IMR-90 (cell line): ENCODE measurements at regions not wholly inside any gene's neighbourhood (a gene's known extent, or its start where the extent isn't known, plus 50 kb on each side); places are given as distances from the start of the nearest gene placed in this dataset.

Experiments
- ATAC-seq: fragments of 200-7000 bp; cut with Tn5 transposase; 2 replicates; pipeline ENCODE4 v1.9.1; 2020; ENCODE audit warnings: low read depth, mild to moderate bottlenecking, moderate library complexity
- BruUV-seq: library from RNA; stranded (reverse); fragments of 400-500 nt; replicated peaks from 2 replicates; lab custom pipeline; 2021; lab: Mats Ljungman, UMichigan
- CTCF ChIA-PET: fragments of 300-600 bp; formaldehyde crosslinking; extraction: SDS; loops from one replicate; lab custom pipeline; 2021; ENCODE audit warnings: antibody characterized with exemption; lab: Yijun Ruan, JAX
- POLR2A ChIA-PET: fragments of 300-600 bp; sonication (Branson Sonifier 250); formaldehyde crosslinking; loops from one replicate; lab custom pipeline; 2022; ENCODE audit warnings: antibody characterized with exemption; ENCODE audit not compliant: unreplicated experiment; lab: Charles Lee
- DNase-seq: peaks from one replicate; pipeline ENCODE4 v3.0.0; 2013
- H2AFZ ChIP-seq: replicated peaks from 2 replicates; pipeline ENCODE3; 2013; ENCODE audit warnings: low read length, mild to moderate bottlenecking; ENCODE audit not compliant: poor library complexity
- H2AK5ac ChIP-seq: 2 replicates; pipeline ENCODE4 v1.6.1; 2013; ENCODE audit warnings: low read depth, low read length, inconsistent platforms
- H2AK9ac ChIP-seq: replicated peaks from 2 replicates; pipeline ENCODE3; 2013; ENCODE audit warnings: mild to moderate bottlenecking, low read depth, low read length, moderate library complexity; ENCODE audit not compliant: poor library complexity
- H2BK120ac ChIP-seq: 2 replicates; pipeline ENCODE4 v1.6.1; 2013; ENCODE audit warnings: low read depth, low read length, inconsistent platforms
- H2BK15ac ChIP-seq: 3 replicates; pipeline ENCODE4 v1.6.1; 2013; ENCODE audit warnings: low read depth, low read length, inconsistent platforms
- H2BK20ac ChIP-seq: 2 replicates; pipeline ENCODE4 v1.6.1; 2013; ENCODE audit warnings: low read depth, mild to moderate bottlenecking, inconsistent platforms, low read length, moderate library complexity
- H2BK5ac ChIP-seq: 2 replicates; pipeline ENCODE4 v1.6.1; 2013; ENCODE audit warnings: mild to moderate bottlenecking, low read depth, low read length, inconsistent platforms; ENCODE audit not compliant: poor library complexity, severe bottlenecking
- H3K14ac ChIP-seq: replicated peaks from 2 replicates; pipeline ENCODE4 v1.6.1; 2013; ENCODE audit warnings: low read depth, low read length, inconsistent platforms
- H3K18ac ChIP-seq: 2 replicates; pipeline ENCODE4 v1.6.1; 2013; ENCODE audit warnings: low read depth, low read length, control low read depth
- H3K23ac ChIP-seq: 2 replicates; pipeline ENCODE4 v1.6.1; 2013; ENCODE audit warnings: low read depth, low read length, inconsistent platforms
- H3K27ac ChIP-seq: 2 replicates; pipeline ENCODE4 v1.5.1; 2013; ENCODE audit warnings: mild to moderate bottlenecking, control low read depth, low read length; ENCODE audit not compliant: insufficient read depth
- H3K27me3 ChIP-seq: 2 replicates; pipeline ENCODE4 v1.6.1; 2013; ENCODE audit warnings: low read length; ENCODE audit not compliant: control insufficient read depth, insufficient read depth
- H3K36me3 ChIP-seq: 2 replicates; pipeline ENCODE4 v1.6.1; 2013; ENCODE audit warnings: low read length, mixed read lengths; ENCODE audit not compliant: control insufficient read depth, insufficient read depth
- H3K4ac ChIP-seq: 2 replicates; pipeline ENCODE4 v1.6.1; 2013; ENCODE audit warnings: low read depth, low read length, inconsistent platforms
- H3K4me1 ChIP-seq: 2 replicates; pipeline ENCODE4 v1.6.1; 2013; ENCODE audit warnings: low read length, mixed read lengths; ENCODE audit not compliant: control insufficient read depth, insufficient read depth
- H3K4me2 ChIP-seq: 2 replicates; pipeline ENCODE4 v1.6.1; 2013; ENCODE audit warnings: low read depth, mild to moderate bottlenecking, control low read depth, low read length, moderate library complexity
- H3K4me3 ChIP-seq: 2 replicates; pipeline ENCODE4 v1.5.1; 2013; ENCODE audit warnings: low read depth, mild to moderate bottlenecking, control low read depth, low read length, moderate library complexity; ENCODE audit not compliant: insufficient read depth
- H3K56ac ChIP-seq: 2 replicates; pipeline ENCODE4 v1.6.1; 2013; ENCODE audit warnings: low read length, inconsistent platforms; ENCODE audit not compliant: insufficient read depth; ENCODE audit errors: extremely low read depth
- H3K79me1 ChIP-seq, 2 experiments: 2 replicates each; pipeline ENCODE4 v1.6.1; 2013; ENCODE audit warnings: low read length in 2 of 2, inconsistent platforms in 1 of 2, low read depth in 1 of 2
- H3K9ac ChIP-seq: 2 replicates; pipeline ENCODE4 v1.6.1; 2013; ENCODE audit warnings: low read depth, low read length, control low read depth
- H3K9me1 ChIP-seq: 2 replicates; pipeline ENCODE4 v1.6.1; 2013; ENCODE audit warnings: low read length, inconsistent platforms; ENCODE audit not compliant: insufficient read depth
- H3K9me3 ChIP-seq: 2 replicates; pipeline ENCODE4 v1.6.1; 2013; ENCODE audit warnings: low read length; ENCODE audit not compliant: control insufficient read depth, insufficient read depth
- H4K20me1 ChIP-seq: 2 replicates; pipeline ENCODE4 v1.6.1; 2013; ENCODE audit warnings: low read length, inconsistent platforms; ENCODE audit not compliant: insufficient read depth
- H4K5ac ChIP-seq: 2 replicates; pipeline ENCODE4 v1.6.1; 2013; ENCODE audit warnings: mild to moderate bottlenecking, low read depth, low read length, control low read depth
- H4K8ac ChIP-seq, 2 experiments: 2 replicates each; pipeline ENCODE4 v1.6.1; 2013; ENCODE audit warnings: low read depth in 2 of 2, low read length in 2 of 2, control low read depth in 1 of 2, inconsistent platforms in 1 of 2
- H4K91ac ChIP-seq: 2 replicates; pipeline ENCODE4 v1.6.1; 2013; ENCODE audit warnings: low read depth, low read length, inconsistent platforms; ENCODE audit not compliant: insufficient read depth
- BHLHE40 ChIP-seq: fragments of 150-350 bp; IDR thresholded peaks from 2 replicates; pipeline ENCODE4 v1.6.1; 2016; ENCODE audit warnings: mild to moderate bottlenecking, low read depth, low read length
- CEBPB ChIP-seq: IDR thresholded peaks from 2 replicates; pipeline ENCODE4 v1.6.1; 2012; ENCODE audit warnings: low read depth, low read length, improper control_type of control experiment
- CHD1 ChIP-seq: IDR thresholded peaks from 2 replicates; pipeline ENCODE4 v1.6.1; 2012; ENCODE audit warnings: low read depth, low read length, improper control_type of control experiment
- CTCF ChIP-seq: conservative IDR thresholded peaks from 2 replicates; pipeline ENCODE4 v1.5.1; 2012; ENCODE audit warnings: mild to moderate bottlenecking, low read depth, low read length, improper control_type of control experiment
- ELK1 ChIP-seq: fragments of 150-350 bp; IDR thresholded peaks from 2 replicates; pipeline ENCODE4 v1.6.1; 2016; ENCODE audit warnings: low read depth, mild to moderate bottlenecking, low read length, moderate library complexity, borderline replicate concordance
- FOS ChIP-seq: fragments of 150-350 bp; IDR thresholded peaks from 2 replicates; pipeline ENCODE4 v1.6.1; 2016; ENCODE audit warnings: low read depth, low read length
- MAFK ChIP-seq: IDR thresholded peaks from 2 replicates; pipeline ENCODE4 v1.6.1; 2012; ENCODE audit warnings: low read depth, low read length, improper control_type of control experiment
- MAZ ChIP-seq: IDR thresholded peaks from 2 replicates; pipeline ENCODE4 v1.6.1; 2012; ENCODE audit warnings: low read depth, mild to moderate bottlenecking, low read length, improper control_type of control experiment, moderate library complexity, borderline replicate concordance
- MXI1 ChIP-seq: IDR thresholded peaks from 2 replicates; pipeline ENCODE4 v1.6.1; 2012; ENCODE audit warnings: low read depth, mild to moderate bottlenecking, low read length, moderate library complexity, borderline replicate concordance
- NFE2L2 ChIP-seq: fragments of 150-350 bp; IDR thresholded peaks from 2 replicates; pipeline ENCODE4 v1.6.1; 2016; ENCODE audit warnings: low read depth, mild to moderate bottlenecking, low read length
- POLR2A ChIP-seq: IDR thresholded peaks from 2 replicates; pipeline ENCODE4 v1.6.1; 2012; ENCODE audit warnings: mild to moderate bottlenecking, low read depth, low read length
- RAD21 ChIP-seq: IDR thresholded peaks from 2 replicates; pipeline ENCODE4 v1.6.1; 2012; ENCODE audit warnings: low read length, improper control_type of control experiment
- RCOR1 ChIP-seq: IDR thresholded peaks from 2 replicates; pipeline ENCODE4 v1.6.1; 2012; ENCODE audit warnings: mild to moderate bottlenecking, low read length, improper control_type of control experiment; ENCODE audit not compliant: insufficient replicate concordance
- RFX5 ChIP-seq: IDR thresholded peaks from 2 replicates; pipeline ENCODE4 v1.8.0; 2012; ENCODE audit warnings: low read depth, mild to moderate bottlenecking, low read length, moderate library complexity
- SMC3 ChIP-seq: fragments of 150-350 bp; IDR thresholded peaks from 2 replicates; pipeline ENCODE4 v1.6.1; 2016; ENCODE audit warnings: low read depth, mild to moderate bottlenecking, antibody characterized with exemption, low read length, moderate library complexity
- USF2 ChIP-seq: fragments of 150-350 bp; IDR thresholded peaks from 2 replicates; pipeline ENCODE4 v1.6.1; 2017; ENCODE audit warnings: mild to moderate bottlenecking, antibody characterized with exemption, low read length, low read depth
- WGBS, 2 experiments: methylation state at CpG; one replicate each; pipeline versions ENCODE4 v1.1.5 to v1.1.7; 2013; ENCODE audit warnings: missing lambda C conversion rate in 2 of 2; ENCODE audit not compliant: insufficient read length in 1 of 2; ENCODE audit errors: extremely low coverage in 2 of 2; 5-methylcytosine and 5-hydroxymethylcytosine counted together
- dilution Hi-C: fragments of 300-500 bp; cut with HindIII; formaldehyde crosslinking; loops from one replicate; pipeline ENCODE4 v1.14.3; 2018; ENCODE audit warnings: low sequenced_read_pairs; ENCODE audit not compliant: unreplicated experiment
- in situ Hi-C: fragments of 300-500 bp; cut with MboI; formaldehyde crosslinking; loops from 3 replicates; pipeline ENCODE4 v1.14.3; 2019; ENCODE audit warnings: low sequenced_read_pairs, inconsistent platforms, mixed read lengths
- intact Hi-C: fragments of 100-400 bp; cut with micrococcal nuclease; formaldehyde crosslinking; loops from 2 replicates; pipeline ENCODE4 v1.10.0; 2022

- TF ChIP-seq MAFK (no peak), CHD1 (no peak), RFX5 (no peak), CEBPB (no peak), SMC3 (no peak), MXI1 (no peak), RCOR1 (no peak), CTCF (no peak), POLR2A (no peak), MAZ (no peak), NFE2L2 (no peak), ELK1 (no peak), RAD21 (no peak), FOS (no peak), USF2 (no peak), BHLHE40 (no peak)
- Histone ChIP-seq H2BK5ac (no peak overlapping the region), H2BK120ac (no peak overlapping the region), H3K27me3 (no peaks in the 10 kb centered on the region), H3K23ac (no peak overlapping the region), H4K91ac (no peak overlapping the region), H2AFZ (no peak overlapping the region), H3K4me1 (no peaks in the 10 kb centered on the region), H2BK15ac (no peak overlapping the region), H2AK9ac (no peak overlapping the region), H4K8ac (no peak overlapping the region), H3K79me1 (no peaks in the 10 kb centered on the region), H3K18ac (no peak overlapping the region), H2BK20ac (no peak overlapping the region), H3K27ac (no peak overlapping the region), H3K14ac (no peak overlapping the region), H3K4ac (no peak overlapping the region), H2AK5ac (no peak overlapping the region), H4K20me1 (no peaks in the 10 kb centered on the region), H3K4me3 (no peak overlapping the region), H4K5ac (no peak overlapping the region), H3K9ac (no peak overlapping the region), H3K4me2 (no peak overlapping the region), H3K9me3 (no peaks in the 10 kb centered on the region), H3K56ac (no peak overlapping the region), H3K9me1 (no peaks in the 10 kb centered on the region), H3K36me3 (no peaks in the 10 kb centered on the region)
- no TSS peak for BruUV-seq
- intact Hi-C loops (no loop called here), in situ Hi-C loops (no loop called here), dilution Hi-C loops (no loop called here)
- DNase-seq (no peak), ATAC-seq (no peak)
- POLR2A ChIA-PET = no interaction called here
- CTCF ChIA-PET = no interaction called here
- no CpG with 5 or more reads among the region's 2 CpGs for WGBS, 2 experiments
Observed at GRCh38 chr13:78468621-78469020, 134.7 kb downstream of the POU4F1 start.
